H1 (cell line): ENCODE measurements at regions not wholly inside any gene's neighbourhood (a gene's known extent, or its start where the extent isn't known, plus 50 kb on each side); places are given as distances from the start of the nearest gene placed in this dataset.

Experiments used
- EGR1 ChIP-seq: IDR thresholded peaks from 2 replicates; pipeline ENCODE4 v1.6.1; 2011; ENCODE audit warnings: low read depth, low read length, borderline replicate concordance
- EZH2 ChIP-seq: fragments of 200-600 bp; sonication (generic); IDR thresholded peaks from 2 replicates; pipeline ENCODE4 v1.7.1; 2012; ENCODE audit warnings: low read depth, mild to moderate bottlenecking, moderate library complexity, low read length, inconsistent platforms; ENCODE audit not compliant: severe bottlenecking
- POLR2AphosphoS5 ChIP-seq: IDR thresholded peaks from 2 replicates; pipeline ENCODE4 v1.6.1; 2011; ENCODE audit warnings: low read depth, low read length
- SIX5 ChIP-seq: IDR thresholded peaks from 2 replicates; pipeline ENCODE4 v1.6.1; 2011; ENCODE audit warnings: mild to moderate bottlenecking, low read depth, low read length
- TAF1 ChIP-seq: IDR thresholded peaks from 2 replicates; pipeline ENCODE4 v1.6.1; 2011; ENCODE audit warnings: mild to moderate bottlenecking, low read depth, low read length
- ZNF274 ChIP-seq: IDR thresholded peaks from 2 replicates; pipeline ENCODE4 v1.7.0; 2012; ENCODE audit warnings: low read length, borderline replicate concordance; ENCODE audit errors: extremely low read depth
- TF ChIP-seq, protein P1 (sequence below), 3 experiments: IDR thresholded peaks; 1 replicate in 2 of 3; 2 replicates in 1 of 3; pipeline versions ENCODE4 v1.5.1 to v1.6.1; 2011; ENCODE audit warnings: low read length in 3 of 3, mild to moderate bottlenecking in 3 of 3, inconsistent platforms in 2 of 3, low read depth in 1 of 3, moderate library complexity in 1 of 3; ENCODE audit not compliant: insufficient read depth in 1 of 3; ENCODE audit errors: control extremely low read depth in 1 of 3
- TF ChIP-seq, protein P2 (sequence below): IDR thresholded peaks from 2 replicates; pipeline ENCODE4 v1.6.1; 2011; ENCODE audit warnings: low read length, improper control_type of control experiment
- TF ChIP-seq, protein P3 (sequence below): IDR thresholded peaks from 2 replicates; pipeline ENCODE4 v1.6.1; 2012; ENCODE audit warnings: inconsistent platforms
- TF ChIP-seq, protein P4 (sequence below): IDR thresholded peaks from 2 replicates; pipeline ENCODE4 v1.6.1; 2012; ENCODE audit warnings: inconsistent platforms

DNA sequence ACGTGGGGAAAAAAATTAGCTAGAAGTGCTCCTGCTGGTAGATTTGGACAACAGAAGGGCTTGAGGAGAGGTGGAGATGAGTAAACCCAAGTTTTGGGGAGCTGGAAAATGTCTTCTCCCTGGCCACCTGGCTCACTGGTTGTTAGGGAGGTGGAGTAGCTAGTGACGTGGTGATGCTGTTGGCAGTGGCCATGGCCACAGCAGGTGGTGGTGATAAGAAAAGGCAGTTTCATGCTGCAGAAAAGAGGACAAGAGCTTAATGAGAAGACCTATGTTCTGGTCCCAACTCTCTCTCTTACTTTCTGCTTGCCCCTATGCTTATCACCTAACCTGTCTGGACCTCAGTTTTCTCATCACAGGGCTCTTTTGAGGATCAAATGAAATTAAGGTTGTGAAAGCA is 223.5 kb upstream of the N4BP1 start:
- TF ChIP-seq, protein P1, sequence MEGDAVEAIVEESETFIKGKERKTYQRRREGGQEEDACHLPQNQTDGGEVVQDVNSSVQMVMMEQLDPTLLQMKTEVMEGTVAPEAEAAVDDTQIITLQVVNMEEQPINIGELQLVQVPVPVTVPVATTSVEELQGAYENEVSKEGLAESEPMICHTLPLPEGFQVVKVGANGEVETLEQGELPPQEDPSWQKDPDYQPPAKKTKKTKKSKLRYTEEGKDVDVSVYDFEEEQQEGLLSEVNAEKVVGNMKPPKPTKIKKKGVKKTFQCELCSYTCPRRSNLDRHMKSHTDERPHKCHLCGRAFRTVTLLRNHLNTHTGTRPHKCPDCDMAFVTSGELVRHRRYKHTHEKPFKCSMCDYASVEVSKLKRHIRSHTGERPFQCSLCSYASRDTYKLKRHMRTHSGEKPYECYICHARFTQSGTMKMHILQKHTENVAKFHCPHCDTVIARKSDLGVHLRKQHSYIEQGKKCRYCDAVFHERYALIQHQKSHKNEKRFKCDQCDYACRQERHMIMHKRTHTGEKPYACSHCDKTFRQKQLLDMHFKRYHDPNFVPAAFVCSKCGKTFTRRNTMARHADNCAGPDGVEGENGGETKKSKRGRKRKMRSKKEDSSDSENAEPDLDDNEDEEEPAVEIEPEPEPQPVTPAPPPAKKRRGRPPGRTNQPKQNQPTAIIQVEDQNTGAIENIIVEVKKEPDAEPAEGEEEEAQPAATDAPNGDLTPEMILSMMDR (IDR thresholded peaks at IDR 0.05; ENCODE audit: control extremely low read depth in 1 of 3, insufficient read depth in 1 of 3, low read depth in 1 of 3, low read length in 3 of 3), result no peak
- TF ChIP-seq EZH2 (no peak), POLR2AphosphoS5 (no peak), TAF1 (no peak), ZNF274 (no peak), SIX5 (no peak), EGR1 (no peak)
- TF ChIP-seq, protein P2, sequence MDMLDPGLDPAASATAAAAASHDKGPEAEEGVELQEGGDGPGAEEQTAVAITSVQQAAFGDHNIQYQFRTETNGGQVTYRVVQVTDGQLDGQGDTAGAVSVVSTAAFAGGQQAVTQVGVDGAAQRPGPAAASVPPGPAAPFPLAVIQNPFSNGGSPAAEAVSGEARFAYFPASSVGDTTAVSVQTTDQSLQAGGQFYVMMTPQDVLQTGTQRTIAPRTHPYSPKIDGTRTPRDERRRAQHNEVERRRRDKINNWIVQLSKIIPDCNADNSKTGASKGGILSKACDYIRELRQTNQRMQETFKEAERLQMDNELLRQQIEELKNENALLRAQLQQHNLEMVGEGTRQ, result no peak
- TF ChIP-seq, protein P3, sequence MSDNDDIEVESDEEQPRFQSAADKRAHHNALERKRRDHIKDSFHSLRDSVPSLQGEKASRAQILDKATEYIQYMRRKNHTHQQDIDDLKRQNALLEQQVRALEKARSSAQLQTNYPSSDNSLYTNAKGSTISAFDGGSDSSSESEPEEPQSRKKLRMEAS, result no peak
- TF ChIP-seq, protein P4, sequence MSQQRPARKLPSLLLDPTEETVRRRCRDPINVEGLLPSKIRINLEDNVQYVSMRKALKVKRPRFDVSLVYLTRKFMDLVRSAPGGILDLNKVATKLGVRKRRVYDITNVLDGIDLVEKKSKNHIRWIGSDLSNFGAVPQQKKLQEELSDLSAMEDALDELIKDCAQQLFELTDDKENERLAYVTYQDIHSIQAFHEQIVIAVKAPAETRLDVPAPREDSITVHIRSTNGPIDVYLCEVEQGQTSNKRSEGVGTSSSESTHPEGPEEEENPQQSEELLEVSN, result no peak
